ENCODE measurements at regions not wholly inside any gene's neighbourhood (a gene's known extent, or its start where the extent isn't known, plus 50 kb on each side); places are given as distances from the start of the nearest gene placed in this dataset.

- DNase-seq (no peak), ATAC-seq (ENCODE audit: insufficient read depth, low FRiP score) (no peak)
- Histone ChIP-seq H3K9ac (ENCODE audit: insufficient read depth in 1 of 2, low read length in 2 of 2) (no peak overlapping the region), H3K4me3 (no peak overlapping the region), H3K9me3 (ENCODE audit: control insufficient read depth in 4 of 4, insufficient read depth in 3 of 4, low read length in 3 of 4) (peaks cover 0 to 6% (median 0%) of the 10 kb centered on the region in 4 donors), H3K4me1 (ENCODE audit: control insufficient read depth in 5 of 5, insufficient read depth in 5 of 5, low read length in 5 of 5) (no peaks in the 10 kb centered on the region), H3K27ac (ENCODE audit: low read depth in 1 of 2, low read length in 1 of 2) (no peak overlapping the region), H3K27me3 (ENCODE audit: control insufficient read depth in 3 of 3, insufficient read depth in 3 of 3, low read length in 2 of 3) (no peaks in the 10 kb centered on the region), H3K36me3 (ENCODE audit: control insufficient read depth in 4 of 4, insufficient read depth in 4 of 4, low read length in 4 of 4) (no peaks in the 10 kb centered on the region)
- 50 to 51% methylated on average over 8 of the region's 8 CpGs for WGBS, 2 donors
- TF ChIP-seq CTCF (IDR thresholded peaks at IDR 0.05; ENCODE audit: control extremely low read depth, extremely low read depth): no peak
Measured at GRCh38 chr22:26095256-26095956, 73.9 kb upstream of the SEZ6L start.

- H3K36me3 ChIP-seq (ENCODE audit: control insufficient read depth in 4 of 4, insufficient read depth in 4 of 4, low read length in 4 of 4): no peaks in the 10 kb centered on the region
- no peak overlapping the region for H3K4me3 ChIP-seq
- H3K4me1 ChIP-seq (ENCODE audit: control insufficient read depth in 5 of 5, insufficient read depth in 5 of 5, low read length in 5 of 5): no peaks in the 10 kb centered on the region
- ATAC-seq (ENCODE audit: insufficient read depth, low FRiP score) (no peak), DNase-seq (no peak)
- no peak for TF ChIP-seq CTCF (IDR thresholded peaks at IDR 0.05; ENCODE audit: control extremely low read depth, extremely low read depth)
- no peak overlapping the region for H3K27ac ChIP-seq (ENCODE audit: low read depth in 1 of 2, low read length in 1 of 2)
- H3K9me3 ChIP-seq (ENCODE audit: control insufficient read depth in 4 of 4, insufficient read depth in 3 of 4, low read length in 3 of 4): peaks cover 0 to 9% (median 0%) of the 10 kb centered on the region in 4 donors
- 94 to 96% methylated on average over 1 of the region's 1 CpG for WGBS, 2 donors
- no peak overlapping the region for H3K9ac ChIP-seq (ENCODE audit: insufficient read depth in 1 of 2, low read length in 2 of 2)
- H3K27me3 ChIP-seq (ENCODE audit: control insufficient read depth in 3 of 3, insufficient read depth in 3 of 3, low read length in 2 of 3): no peaks in the 10 kb centered on the region
Measured at GRCh38 chr22:26097411-26097810, 71.9 kb upstream of the SEZ6L start.

GRCh38 chr22:26097840-26098239 lies 71.4 kb upstream of the SEZ6L start:
- WGBS, 2 donors: 79 to 80% methylated on average over 3 of the region's 3 CpGs
- H3K4me3 ChIP-seq: no peak overlapping the region
- DNase-seq: no peak
- peaks cover 0 to 9% (median 0%) of the 10 kb centered on the region in 4 donors for H3K9me3 ChIP-seq (ENCODE audit: control insufficient read depth in 4 of 4, insufficient read depth in 3 of 4, low read length in 3 of 4)
- H3K27ac ChIP-seq (ENCODE audit: low read depth in 1 of 2, low read length in 1 of 2): no peak overlapping the region
- no peaks in the 10 kb centered on the region for H3K36me3 ChIP-seq (ENCODE audit: control insufficient read depth in 4 of 4, insufficient read depth in 4 of 4, low read length in 4 of 4)
- no peaks in the 10 kb centered on the region for H3K27me3 ChIP-seq (ENCODE audit: control insufficient read depth in 3 of 3, insufficient read depth in 3 of 3, low read length in 2 of 3)
- no peak for ATAC-seq (ENCODE audit: insufficient read depth, low FRiP score)
- TF ChIP-seq CTCF (IDR thresholded peaks at IDR 0.05; ENCODE audit: control extremely low read depth, extremely low read depth): no peak
- H3K9ac ChIP-seq (ENCODE audit: insufficient read depth in 1 of 2, low read length in 2 of 2): no peak overlapping the region
- no peaks in the 10 kb centered on the region for H3K4me1 ChIP-seq (ENCODE audit: control insufficient read depth in 5 of 5, insufficient read depth in 5 of 5, low read length in 5 of 5)

- no peaks in the 10 kb centered on the region for H3K36me3 ChIP-seq (ENCODE audit: control insufficient read depth in 4 of 4, insufficient read depth in 4 of 4, low read length in 4 of 4)
- H3K4me1 ChIP-seq (ENCODE audit: control insufficient read depth in 5 of 5, insufficient read depth in 5 of 5, low read length in 5 of 5): no peaks in the 10 kb centered on the region
- ATAC-seq (ENCODE audit: insufficient read depth, low FRiP score) (no peak), DNase-seq (no peak)
- H3K9me3 ChIP-seq (ENCODE audit: control insufficient read depth in 4 of 4, insufficient read depth in 3 of 4, low read length in 3 of 4): peaks cover 0 to 5% (median 0%) of the 10 kb centered on the region in 4 donors
- no peak overlapping the region for H3K9ac ChIP-seq (ENCODE audit: insufficient read depth in 1 of 2, low read length in 2 of 2)
- TF ChIP-seq CTCF (IDR thresholded peaks at IDR 0.05; ENCODE audit: control extremely low read depth, extremely low read depth): no peak
- peaks cover 0 to 3% (median 3%) of the 10 kb centered on the region in 3 donors for H3K27me3 ChIP-seq (ENCODE audit: control insufficient read depth in 3 of 3, insufficient read depth in 3 of 3, low read length in 2 of 3)
- H3K4me3 ChIP-seq: no peak overlapping the region
- 77 to 82% methylated on average over 3 of the region's 3 CpGs for WGBS, 2 donors
- H3K27ac ChIP-seq (ENCODE audit: low read depth in 1 of 2, low read length in 1 of 2): no peak overlapping the region
Measured at GRCh38 chr22:26103023-26103422, 66.2 kb upstream of the SEZ6L start.
